Calu3 (cell line): ENCODE measurements at regions not wholly inside any gene's neighbourhood (a gene's known extent, or its start where the extent isn't known, plus 50 kb on each side); places are given as distances from the start of the nearest gene placed in this dataset.

Source experiments
- BruUV-seq: library from RNA; stranded (reverse); fragments of 400-500 nt; replicated peaks from 2 replicates; lab custom pipeline; 2021; lab: Mats Ljungman, UMichigan
- CTCF ChIA-PET: fragments of 300-600 bp; sonication (Branson Sonifier 250); formaldehyde crosslinking; loops from one replicate; lab custom pipeline; 2022; ENCODE audit warnings: antibody characterized with exemption; lab: Charles Lee
- DNase-seq: peaks from one replicate; pipeline ENCODE4 v3.0.0; 2022
- H3K27ac Mint-ChIP-seq: one replicate; pipeline ENCODE4 v1.8.0; 2022; ENCODE audit warnings: mixed read lengths; ENCODE audit not compliant: unreplicated experiment
- H3K27me3 Mint-ChIP-seq: one replicate; pipeline ENCODE4 v1.8.0; 2022; ENCODE audit warnings: mixed read lengths; ENCODE audit not compliant: unreplicated experiment
- H3K36me3 Mint-ChIP-seq: one replicate; pipeline ENCODE4 v1.8.0; 2022; ENCODE audit warnings: mild to moderate bottlenecking, moderate library complexity, mixed read lengths; ENCODE audit not compliant: insufficient read depth, unreplicated experiment
- H3K4me1 Mint-ChIP-seq: one replicate; pipeline ENCODE4 v1.8.0; 2022; ENCODE audit warnings: mild to moderate bottlenecking, low read depth, mixed read lengths; ENCODE audit not compliant: unreplicated experiment
- H3K4me3 Mint-ChIP-seq: one replicate; pipeline ENCODE4 v1.8.0; 2022; ENCODE audit warnings: mild to moderate bottlenecking, low read depth, moderate library complexity, mixed read lengths; ENCODE audit not compliant: unreplicated experiment
- H3K9me3 Mint-ChIP-seq: one replicate; pipeline ENCODE4 v1.8.0; 2022; ENCODE audit warnings: low read depth, mixed read lengths; ENCODE audit not compliant: unreplicated experiment
- intact Hi-C: fragments of 100-400 bp; cut with micrococcal nuclease; formaldehyde crosslinking; loops from one replicate; pipeline ENCODE4 v1.10.0; 2022; ENCODE audit not compliant: unreplicated experiment
- TF ChIP-seq, protein P1 (sequence below): fragments of 200-600 bp; IDR thresholded peaks from one replicate; pipeline ENCODE4 v1.8.0; 2022; ENCODE audit warnings: antibody characterized with exemption; ENCODE audit not compliant: unreplicated experiment

DNA sequence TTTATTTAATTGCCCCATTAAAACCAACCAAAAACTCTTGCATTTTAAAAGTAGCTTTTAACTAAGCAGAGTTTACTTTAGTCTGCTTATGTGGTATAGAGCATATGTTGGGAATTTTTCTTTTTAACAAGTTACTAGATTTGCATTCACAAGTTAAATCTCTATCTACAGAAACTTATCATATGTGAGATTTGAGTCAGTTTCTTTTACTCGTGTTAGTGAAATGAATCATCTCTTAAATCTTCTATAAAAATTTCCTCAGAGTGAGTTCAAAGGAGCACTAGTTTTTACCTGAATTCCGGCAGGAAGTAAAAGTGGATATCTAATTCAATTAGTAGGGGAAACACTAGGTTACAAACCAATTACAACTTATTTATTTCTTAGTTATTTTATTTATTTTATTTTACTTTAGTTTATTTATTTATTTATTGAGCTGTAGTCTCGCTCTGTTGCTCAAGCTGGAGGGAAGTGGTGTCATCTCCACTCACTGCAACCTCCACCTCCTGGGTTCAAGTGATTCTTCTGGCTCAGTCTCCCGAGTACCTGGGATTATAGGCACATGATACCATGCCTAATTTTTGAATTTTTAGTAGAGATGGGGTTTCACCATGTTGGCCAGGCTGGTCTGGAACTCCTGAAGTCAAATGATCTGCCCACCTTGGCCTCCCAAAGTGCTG lies 1609.6 kb upstream of the B3GALT2 start:
- Mint-ChIP-seq H3K27me3 (no peaks in the 10 kb centered on the region), H3K36me3 (no peaks in the 10 kb centered on the region), H3K27ac (no peak overlapping the region), H3K9me3 (peaks cover 3% of the 10 kb centered on the region), H3K4me3 (no peak overlapping the region), H3K4me1 (no peaks in the 10 kb centered on the region)
- CTCF ChIA-PET: no interaction called here
- intact Hi-C loops: no loop called here
- TF ChIP-seq, protein P1, sequence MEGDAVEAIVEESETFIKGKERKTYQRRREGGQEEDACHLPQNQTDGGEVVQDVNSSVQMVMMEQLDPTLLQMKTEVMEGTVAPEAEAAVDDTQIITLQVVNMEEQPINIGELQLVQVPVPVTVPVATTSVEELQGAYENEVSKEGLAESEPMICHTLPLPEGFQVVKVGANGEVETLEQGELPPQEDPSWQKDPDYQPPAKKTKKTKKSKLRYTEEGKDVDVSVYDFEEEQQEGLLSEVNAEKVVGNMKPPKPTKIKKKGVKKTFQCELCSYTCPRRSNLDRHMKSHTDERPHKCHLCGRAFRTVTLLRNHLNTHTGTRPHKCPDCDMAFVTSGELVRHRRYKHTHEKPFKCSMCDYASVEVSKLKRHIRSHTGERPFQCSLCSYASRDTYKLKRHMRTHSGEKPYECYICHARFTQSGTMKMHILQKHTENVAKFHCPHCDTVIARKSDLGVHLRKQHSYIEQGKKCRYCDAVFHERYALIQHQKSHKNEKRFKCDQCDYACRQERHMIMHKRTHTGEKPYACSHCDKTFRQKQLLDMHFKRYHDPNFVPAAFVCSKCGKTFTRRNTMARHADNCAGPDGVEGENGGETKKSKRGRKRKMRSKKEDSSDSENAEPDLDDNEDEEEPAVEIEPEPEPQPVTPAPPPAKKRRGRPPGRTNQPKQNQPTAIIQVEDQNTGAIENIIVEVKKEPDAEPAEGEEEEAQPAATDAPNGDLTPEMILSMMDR: no peak
- no peak for DNase-seq
- BruUV-seq: no TSS peak

DNA sequence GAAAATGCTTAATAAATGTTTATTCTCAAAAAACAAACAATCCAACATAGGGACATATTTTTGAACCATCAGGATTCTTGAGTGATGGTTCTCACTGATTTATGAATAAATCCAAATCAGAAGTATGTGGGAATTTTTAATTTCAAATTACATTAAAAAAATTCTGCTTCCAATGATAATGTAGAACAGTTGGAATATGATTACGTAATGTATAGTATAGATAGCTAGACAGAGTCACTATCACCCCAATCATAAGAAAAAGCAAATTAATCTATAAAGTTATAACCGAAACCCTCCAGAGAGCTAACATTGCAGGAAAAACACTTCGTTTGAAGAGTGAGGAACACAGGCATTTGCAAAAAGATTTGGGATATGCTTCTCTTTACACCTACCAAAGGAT lies 1600.6 kb upstream of the B3GALT2 start:
- BruUV-seq: no TSS peak
- Mint-ChIP-seq H3K27me3 (no peaks in the 10 kb centered on the region), H3K4me1 (no peaks in the 10 kb centered on the region), H3K9me3 (peaks cover under 1% of the 10 kb centered on the region), H3K36me3 (no peaks in the 10 kb centered on the region), H3K4me3 (no peak overlapping the region), H3K27ac (no peak overlapping the region)
- intact Hi-C loops: no loop called here
- CTCF ChIA-PET: no interaction called here
- DNase-seq: no peak
- TF ChIP-seq, protein P1: no peak

DNA sequence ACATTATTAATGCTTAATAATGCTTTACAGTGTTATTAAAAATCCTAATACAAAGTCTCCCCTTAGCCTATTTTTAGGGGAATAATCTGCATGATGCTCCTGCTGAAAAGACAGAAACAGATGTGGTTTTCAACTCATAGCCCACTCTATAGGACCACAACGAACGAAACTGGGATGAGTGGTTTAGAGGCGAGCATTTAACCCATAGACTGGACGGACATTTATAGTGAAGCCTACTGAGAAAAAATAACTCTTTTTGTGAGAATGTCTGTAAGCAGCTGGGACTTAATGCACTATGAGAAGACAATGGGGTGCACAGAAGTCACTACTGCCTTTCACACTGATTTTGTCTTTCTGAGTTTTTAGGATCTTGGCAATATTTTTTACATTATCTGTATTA lies 1599.6 kb upstream of the B3GALT2 start:
- CTCF ChIA-PET: no interaction called here
- no peak for DNase-seq

DNA sequence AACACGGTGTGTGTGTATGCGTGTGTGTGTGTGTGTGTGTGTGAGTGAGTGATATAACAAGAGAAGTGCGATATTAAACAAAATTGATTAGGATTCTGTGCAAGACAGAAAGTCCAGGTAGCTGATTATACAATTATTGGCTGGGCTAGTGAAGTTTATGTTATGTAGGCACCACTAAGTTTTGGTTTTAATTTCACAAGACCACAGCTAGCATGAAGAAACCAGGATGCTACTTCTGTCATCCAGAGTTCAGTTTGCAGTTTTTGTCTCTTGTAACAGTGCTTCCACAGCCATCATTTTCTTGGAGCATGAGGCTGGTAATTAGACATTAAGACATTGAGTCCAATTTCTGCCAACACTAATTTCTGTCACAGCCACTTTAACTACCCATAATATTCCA lies 1590.2 kb upstream of the B3GALT2 start:
- BruUV-seq: no TSS peak
- TF ChIP-seq, protein P1: no peak
- Mint-ChIP-seq H3K4me3 (no peak overlapping the region), H3K9me3 (peaks cover 8% of the 10 kb centered on the region), H3K4me1 (no peaks in the 10 kb centered on the region), H3K27me3 (no peaks in the 10 kb centered on the region), H3K27ac (no peak overlapping the region), H3K36me3 (no peaks in the 10 kb centered on the region)
- CTCF ChIA-PET: no interaction called here
- intact Hi-C loops: no loop called here
- no peak for DNase-seq

More for the DNA sequence above, 1599.6 kb upstream of the B3GALT2 start:
- H3K27me3 Mint-ChIP-seq: no peaks in the 10 kb centered on the region
- BruUV-seq: no TSS peak
- TF ChIP-seq, protein P1: no peak
- no peak overlapping the region for H3K4me3 Mint-ChIP-seq
- no peaks in the 10 kb centered on the region for H3K4me1 Mint-ChIP-seq
- no peak overlapping the region for H3K27ac Mint-ChIP-seq
- intact Hi-C loops: no loop called here
- no peaks in the 10 kb centered on the region for H3K36me3 Mint-ChIP-seq
- H3K9me3 Mint-ChIP-seq: peaks cover 3% of the 10 kb centered on the region
